Activated T-cell treated with anti-CD3 and anti-CD28 coated beads for 4 hours (primary cell): ENCODE measurements at regions not wholly inside any gene's neighbourhood (a gene's known extent, or its start where the extent isn't known, plus 50 kb on each side); places are given as distances from the start of the nearest gene placed in this dataset.

Experiments
- DNase-seq: peaks from one replicate; pipeline ENCODE4 v3.0.0-alpha.2; 2020

- no peak for DNase-seq
These were observed 190.0 kb upstream of the IRS2 start for GRCh38 chr13:109976206-109976997.

DNA sequence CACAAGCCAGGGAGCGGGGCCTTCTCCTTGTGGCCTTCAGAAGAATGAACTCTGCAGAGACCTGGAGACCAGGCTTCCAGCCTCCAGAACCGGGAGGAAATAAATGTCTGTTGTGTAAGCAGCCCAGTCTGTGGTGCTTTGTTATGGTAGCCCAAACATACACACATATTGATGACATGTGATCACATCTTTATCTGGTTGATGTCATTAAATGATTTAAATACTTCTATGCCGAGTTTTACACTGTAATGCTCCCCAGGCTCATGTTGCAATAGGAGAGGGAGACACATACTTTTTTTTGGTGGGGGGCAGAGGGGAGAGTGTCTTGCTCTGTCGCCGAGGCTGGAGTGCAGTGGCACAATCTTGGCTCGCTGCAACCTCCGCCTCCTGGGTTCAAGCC is 188.0 kb upstream of the IRS2 start:
- DNase-seq, result no peak

- DNase-seq, result no peak
These were observed 186.9 kb upstream of the IRS2 start for GRCh38 chr13:109973279-109973678.

DNA sequence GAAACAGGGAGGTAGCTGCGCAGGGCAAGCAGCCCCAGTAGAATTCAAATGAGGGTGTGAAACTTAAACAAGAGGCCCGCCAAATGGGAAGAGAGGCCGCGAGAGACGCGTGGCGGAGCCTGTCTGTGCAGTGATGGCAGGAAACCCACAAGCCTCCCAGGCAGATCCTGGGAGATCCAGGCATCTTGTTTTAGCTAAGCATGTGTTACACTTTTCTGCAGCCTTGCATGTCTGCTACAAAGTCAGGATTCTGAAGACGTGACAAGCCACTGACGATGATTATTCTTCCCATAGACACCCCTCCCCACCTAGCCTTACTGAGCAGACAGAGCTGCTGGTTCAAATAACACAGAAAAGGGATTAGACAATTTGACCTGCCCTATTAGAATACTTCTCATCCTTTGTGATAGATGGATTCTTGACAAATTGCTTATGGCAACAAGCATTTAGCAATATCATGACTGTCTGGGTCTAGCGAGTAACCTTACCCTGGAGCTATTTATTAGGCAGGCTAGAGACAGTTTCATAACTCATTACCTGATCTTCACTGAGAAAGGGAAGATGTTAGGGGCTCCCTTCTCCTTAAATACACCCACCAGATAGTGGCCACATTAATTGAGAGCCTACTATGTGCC is 185.2 kb upstream of the IRS2 start:
- DNase-seq, result no peak

DNA sequence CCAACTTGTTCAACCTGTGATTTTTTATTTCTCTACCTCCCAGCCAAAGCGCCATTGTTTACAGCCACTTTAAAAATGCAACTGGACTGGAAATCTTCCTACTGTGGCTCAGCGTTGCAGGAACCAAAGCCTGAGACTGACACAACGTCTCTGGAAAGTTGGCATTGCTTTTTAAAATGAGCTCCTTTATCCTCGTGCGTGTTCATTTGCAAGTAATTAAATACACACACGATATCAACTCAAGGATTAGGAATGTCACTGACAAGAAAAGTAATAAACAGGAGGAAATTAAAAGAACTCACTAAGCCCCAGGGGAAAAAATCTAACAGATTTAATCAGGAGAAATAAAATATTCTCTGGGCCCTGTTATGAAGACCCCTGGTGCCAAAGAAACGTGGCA is 184.6 kb upstream of the IRS2 start:
- no peak for DNase-seq

DNA sequence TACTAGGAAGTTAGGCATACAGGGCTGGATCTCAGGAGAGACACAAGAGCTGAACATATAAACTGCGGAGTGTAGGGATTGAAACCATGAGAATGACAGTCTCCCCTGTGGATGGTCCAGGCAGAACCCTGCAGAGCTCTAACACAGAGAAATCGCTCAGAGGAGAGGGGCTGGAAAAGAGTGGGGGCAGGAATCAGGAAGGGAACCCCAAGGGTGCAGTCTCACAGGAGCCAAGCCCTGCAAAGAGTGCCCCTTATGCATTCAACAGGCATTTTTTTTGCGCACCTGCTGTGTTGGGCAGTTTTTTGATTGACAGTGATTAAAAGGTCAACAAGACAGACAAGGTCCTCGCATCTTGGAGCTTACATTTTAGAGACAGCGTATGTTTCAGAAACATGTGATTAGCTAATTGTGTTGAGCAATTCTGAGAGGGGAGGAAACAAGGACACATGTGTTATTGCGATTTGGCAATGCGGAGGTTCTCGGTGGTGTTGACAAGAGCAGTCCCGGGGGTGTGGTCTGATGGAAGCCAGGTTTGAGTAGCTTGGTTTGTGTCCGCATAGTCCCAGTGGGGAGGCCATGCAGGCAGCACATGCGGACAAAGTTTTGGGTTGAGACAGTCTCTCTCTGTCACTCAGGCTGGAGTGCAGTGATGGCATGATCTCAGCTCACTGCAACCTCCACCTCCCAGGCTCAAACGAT is 182.6 kb upstream of the IRS2 start:
- no peak for DNase-seq

- DNase-seq, result no peak
These were observed 177.7 kb upstream of the IRS2 start for GRCh38 chr13:109963960-109964563.

DNA sequence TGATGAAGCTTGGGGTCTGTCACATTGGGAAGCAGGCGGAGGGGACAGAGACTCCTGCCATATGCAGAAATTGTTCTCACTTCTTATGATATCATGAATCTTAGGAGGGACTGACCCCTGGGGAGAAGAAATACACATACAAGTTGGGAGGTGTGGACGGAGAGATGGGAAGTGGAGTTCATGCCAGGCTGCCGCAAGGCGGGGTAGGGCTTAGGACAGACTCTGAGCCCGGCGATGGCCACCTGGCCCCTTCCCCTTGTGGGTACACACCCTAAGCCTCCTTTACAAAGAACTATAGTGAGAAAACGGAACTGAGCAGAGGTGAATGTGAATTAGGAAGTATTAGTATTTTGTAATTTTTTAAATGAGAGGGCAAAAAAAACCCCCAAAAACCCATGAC is 177.0 kb upstream of the IRS2 start:
- DNase-seq, result no peak

DNA sequence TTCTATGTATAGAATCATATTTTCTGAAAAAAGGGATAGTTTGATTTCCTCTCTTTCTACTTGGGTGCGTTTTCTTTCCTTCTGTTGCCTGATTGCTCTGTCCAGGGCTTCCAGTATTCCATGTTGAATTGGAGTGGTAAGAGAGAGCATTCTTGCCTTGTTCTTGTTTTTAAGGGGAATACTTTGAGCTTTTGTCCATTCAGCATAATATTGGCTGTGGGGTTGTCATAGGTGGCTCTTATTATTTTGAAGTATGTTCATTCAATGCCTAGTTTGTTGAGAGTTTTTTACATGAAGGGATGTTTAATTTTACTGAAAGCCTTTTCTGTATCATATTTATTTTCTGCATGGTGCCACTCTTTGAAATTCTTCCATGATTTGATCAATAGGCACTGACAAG is 173.5 kb upstream of the IRS2 start:
- DNase-seq, result no peak

DNA sequence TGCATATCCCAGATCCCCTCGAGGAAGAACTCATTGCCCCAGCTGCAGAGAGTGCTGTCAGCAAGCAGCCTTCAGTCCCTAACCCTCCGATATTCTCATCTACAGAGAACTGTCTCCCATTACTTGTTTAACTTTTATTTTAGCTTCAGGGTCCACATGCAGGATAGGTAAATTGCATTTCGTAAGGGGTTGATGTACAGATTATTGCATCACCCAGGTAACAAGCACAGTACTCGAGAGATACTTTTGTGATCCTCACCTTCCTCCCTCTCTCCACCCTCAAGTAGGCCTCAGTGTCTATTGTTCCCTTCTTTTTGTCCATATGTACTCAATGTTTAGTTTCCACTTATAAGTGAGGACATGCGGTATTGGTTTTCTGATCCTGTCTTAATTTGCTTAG is 171.5 kb upstream of the IRS2 start:
- no peak for DNase-seq

- no peak for DNase-seq
These were observed 169.2 kb upstream of the IRS2 start for GRCh38 chr13:109955598-109955997.

GRCh38 chr13:109954441-109954840 is 168.1 kb upstream of the IRS2 start:
- no peak for DNase-seq

GRCh38 chr13:109951491-109951890 is 165.1 kb upstream of the IRS2 start:
- DNase-seq, result no peak

DNA sequence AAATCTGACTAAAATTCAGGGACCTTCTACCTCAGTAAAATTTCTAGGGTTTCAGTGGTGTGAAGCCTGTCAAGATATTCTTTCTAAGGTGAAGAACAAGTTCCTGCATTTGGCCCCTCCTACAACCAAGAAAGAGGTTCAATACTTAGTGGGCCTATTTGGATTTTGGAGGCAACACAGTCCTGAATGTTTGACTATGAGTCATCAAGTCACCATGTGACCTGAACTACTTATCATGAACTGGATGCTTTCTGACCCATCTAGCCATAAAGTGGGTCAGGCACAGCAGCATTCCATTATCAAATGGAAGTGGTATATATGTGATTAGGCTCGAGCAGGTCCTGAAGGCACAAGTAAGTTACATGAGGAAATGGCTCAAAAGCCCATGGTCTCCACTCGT is 163.0 kb upstream of the IRS2 start:
- no peak for DNase-seq

- DNase-seq, result no peak
These were observed 160.6 kb upstream of the IRS2 start for GRCh38 chr13:109947006-109947405.

DNA sequence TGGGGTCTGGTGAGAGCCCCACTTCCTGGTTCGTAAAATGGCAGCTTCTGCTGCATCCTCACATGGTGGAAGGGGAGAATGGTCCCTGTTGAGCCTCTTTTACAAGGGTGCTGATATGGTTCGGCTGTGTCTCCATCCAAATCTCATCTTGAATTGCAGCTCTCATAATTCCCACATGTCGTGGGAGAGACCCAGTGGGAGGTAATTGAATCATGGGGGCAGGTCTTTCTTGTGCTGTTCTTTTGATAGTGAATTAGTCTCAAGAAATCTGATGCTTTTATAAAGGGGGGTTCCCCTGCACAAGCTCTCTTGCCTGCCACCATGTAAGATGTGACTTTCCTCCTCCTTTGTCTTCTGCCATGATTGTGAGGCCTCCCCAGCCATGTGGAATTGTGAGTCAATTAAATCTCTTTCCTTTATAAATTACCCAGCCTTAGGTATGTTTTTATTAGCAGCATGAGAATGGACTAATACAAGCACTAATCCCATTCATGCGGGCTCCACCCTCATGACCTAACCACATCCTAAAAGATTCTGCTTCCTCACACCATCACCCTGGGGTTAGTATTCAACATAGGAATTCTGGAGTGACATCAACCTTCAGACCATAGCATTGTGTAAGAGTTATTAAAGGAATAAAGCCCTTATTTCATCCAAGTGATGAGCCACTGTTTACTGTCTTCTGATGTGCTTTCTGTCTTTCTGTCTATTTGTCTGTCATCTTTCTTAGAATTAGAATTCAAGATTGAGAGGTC is 159.0 kb upstream of the IRS2 start:
- DNase-seq, result no peak

- DNase-seq, result no peak
These were observed 155.6 kb upstream of the IRS2 start for GRCh38 chr13:109941951-109942350.

- DNase-seq, result no peak
These were observed 154.8 kb upstream of the IRS2 start for GRCh38 chr13:109941221-109941620.

DNA sequence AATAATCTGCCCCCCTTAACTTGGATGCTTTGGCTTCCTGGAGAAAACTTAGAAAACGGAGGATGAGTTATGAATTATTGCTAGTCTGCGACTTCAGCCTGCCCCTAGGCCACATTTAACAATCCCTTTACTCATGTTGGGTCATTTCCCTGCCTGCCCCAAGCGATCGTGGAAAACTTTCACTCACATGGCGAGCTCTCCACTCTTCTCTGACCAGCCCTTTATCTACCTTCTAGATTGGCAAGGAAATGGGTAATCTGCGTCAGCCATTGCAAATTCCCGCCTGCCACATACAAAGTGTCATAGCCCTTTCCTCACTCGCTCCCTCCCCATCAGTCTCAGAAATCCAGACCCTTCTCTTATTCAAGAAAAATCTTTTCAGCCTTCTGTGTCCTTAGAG is 154.3 kb upstream of the IRS2 start:
- DNase-seq, result no peak

- DNase-seq, result no peak
These were observed 153.5 kb upstream of the IRS2 start for GRCh38 chr13:109939838-109940237.

DNA sequence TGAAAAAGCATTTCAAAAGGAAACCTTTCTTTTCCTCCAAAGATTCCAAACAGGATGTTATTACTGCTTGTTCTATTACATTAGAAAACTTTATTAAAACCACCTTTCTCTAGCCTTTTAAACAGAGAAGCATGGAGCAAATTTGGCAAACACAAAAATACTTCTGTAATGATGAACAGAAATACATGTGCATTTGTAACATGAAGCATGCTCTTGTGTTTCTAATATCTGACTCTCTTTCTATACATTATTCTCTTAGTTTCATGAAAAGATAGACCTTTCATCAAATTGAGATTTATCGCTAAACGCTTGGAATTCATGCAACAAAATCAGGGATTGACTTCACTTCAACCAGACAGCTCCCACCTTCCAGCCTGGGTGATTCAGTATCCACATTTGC is 152.8 kb upstream of the IRS2 start:
- no peak for DNase-seq

- no peak for DNase-seq
These were observed 152.0 kb upstream of the IRS2 start for GRCh38 chr13:109938255-109938936.
